ENCODE measurements at regions not wholly inside any gene's neighbourhood (a gene's known extent, or its start where the extent isn't known, plus 50 kb on each side); places are given as distances from the start of the nearest gene placed in this dataset.

DNA sequence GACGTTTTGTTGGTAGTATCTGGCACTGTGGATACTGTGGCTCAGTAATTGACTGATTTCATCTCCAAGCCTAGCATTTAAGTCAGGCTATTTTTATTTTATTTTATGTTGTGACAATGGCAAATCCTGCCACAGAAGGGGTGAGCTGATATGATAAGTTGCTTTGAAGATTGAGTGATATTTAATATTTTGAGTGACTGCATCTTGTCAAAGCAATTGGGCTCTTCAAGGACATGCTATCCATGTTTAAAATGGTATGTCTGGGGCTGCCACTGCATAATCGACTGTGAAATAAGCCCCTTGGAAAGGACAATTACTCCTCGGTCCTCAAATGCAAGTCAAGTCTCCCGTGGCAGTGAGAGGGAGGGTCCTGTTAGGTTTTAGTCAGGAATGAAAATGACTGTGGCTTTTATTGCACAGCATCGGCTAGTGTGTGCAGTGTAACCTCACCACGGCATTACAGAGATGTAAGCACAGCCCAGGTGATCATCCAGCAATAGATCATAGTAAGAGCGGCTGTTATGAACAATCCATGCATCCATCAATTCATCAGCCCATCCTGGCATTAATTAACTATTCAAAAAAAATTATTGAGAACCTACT is 178.2 kb downstream of the GBA3 start:
- TF ChIP-seq POLR2A (IDR thresholded peaks at IDR 0.05), result no peak
- TF ChIP-seq, protein P1, sequence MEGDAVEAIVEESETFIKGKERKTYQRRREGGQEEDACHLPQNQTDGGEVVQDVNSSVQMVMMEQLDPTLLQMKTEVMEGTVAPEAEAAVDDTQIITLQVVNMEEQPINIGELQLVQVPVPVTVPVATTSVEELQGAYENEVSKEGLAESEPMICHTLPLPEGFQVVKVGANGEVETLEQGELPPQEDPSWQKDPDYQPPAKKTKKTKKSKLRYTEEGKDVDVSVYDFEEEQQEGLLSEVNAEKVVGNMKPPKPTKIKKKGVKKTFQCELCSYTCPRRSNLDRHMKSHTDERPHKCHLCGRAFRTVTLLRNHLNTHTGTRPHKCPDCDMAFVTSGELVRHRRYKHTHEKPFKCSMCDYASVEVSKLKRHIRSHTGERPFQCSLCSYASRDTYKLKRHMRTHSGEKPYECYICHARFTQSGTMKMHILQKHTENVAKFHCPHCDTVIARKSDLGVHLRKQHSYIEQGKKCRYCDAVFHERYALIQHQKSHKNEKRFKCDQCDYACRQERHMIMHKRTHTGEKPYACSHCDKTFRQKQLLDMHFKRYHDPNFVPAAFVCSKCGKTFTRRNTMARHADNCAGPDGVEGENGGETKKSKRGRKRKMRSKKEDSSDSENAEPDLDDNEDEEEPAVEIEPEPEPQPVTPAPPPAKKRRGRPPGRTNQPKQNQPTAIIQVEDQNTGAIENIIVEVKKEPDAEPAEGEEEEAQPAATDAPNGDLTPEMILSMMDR (IDR thresholded peaks at IDR 0.05), result no peak
- no peak for DNase-seq
- H3K27me3 ChIP-seq, result no peaks in the 10 kb centered on the region
- no peaks in the 10 kb centered on the region for H3K4me1 ChIP-seq
- H3K9me3 ChIP-seq, result no peaks in the 10 kb centered on the region
- H3K36me3 ChIP-seq, result no peaks in the 10 kb centered on the region
- H3K4me3 ChIP-seq, result no peak overlapping the region
- intact Hi-C loops (cut with DNase I; ENCODE audit: low total_unique reads), result no loop called here
- no peak overlapping the region for H3K27ac ChIP-seq

DNA sequence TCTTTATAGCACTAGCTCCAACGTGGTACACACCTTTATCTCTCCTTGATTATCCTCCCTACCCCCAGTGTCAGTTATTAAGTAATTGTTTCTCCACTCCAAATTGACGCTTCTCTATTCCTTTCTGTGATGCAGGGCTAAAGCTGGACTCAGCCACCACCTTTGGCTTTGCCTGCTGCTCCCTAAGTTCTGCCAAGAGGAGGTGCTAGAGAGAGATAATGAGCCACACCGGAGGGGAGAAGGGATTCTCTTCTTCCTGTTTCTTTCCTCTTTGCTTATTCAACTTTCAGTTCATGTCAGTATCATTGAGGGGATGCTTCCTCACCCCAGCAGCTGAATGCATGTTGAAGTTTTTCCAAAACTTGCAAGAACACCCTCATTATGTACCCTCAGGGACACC is 176.5 kb downstream of the GBA3 start:
- TF ChIP-seq, protein P1 (IDR thresholded peaks at IDR 0.05), result no peak
- TF ChIP-seq POLR2A (IDR thresholded peaks at IDR 0.05), result no peak
- Histone ChIP-seq H3K27ac (no peak overlapping the region), H3K4me1 (no peaks in the 10 kb centered on the region)

More for the DNA sequence above, 176.5 kb downstream of the GBA3 start:
- no peak for DNase-seq
- Histone ChIP-seq H3K27me3 (no peaks in the 10 kb centered on the region), H3K4me3 (no peak overlapping the region), H3K36me3 (no peaks in the 10 kb centered on the region), H3K9me3 (no peaks in the 10 kb centered on the region)
- intact Hi-C loops (cut with DNase I; ENCODE audit: low total_unique reads), result no loop called here

All from uterus (tissue), 3 donors.